IgD-negative memory B cell (primary cell): ENCODE measurements at regions not wholly inside any gene's neighbourhood (a gene's known extent, or its start where the extent isn't known, plus 50 kb on each side); places are given as distances from the start of the nearest gene placed in this dataset.

Experiments used
- H3K27ac Mint-ChIP-seq, 3 donors: one replicate each; pipeline ENCODE4 v1.8.0; 2020 to 2022; ENCODE audit warnings: mild to moderate bottlenecking in 3 of 3, mixed read lengths in 3 of 3, moderate library complexity in 1 of 3
- H3K27me3 Mint-ChIP-seq: one replicate; pipeline ENCODE4 v1.8.0; 2021; ENCODE audit warnings: mixed read lengths
- H3K36me3 Mint-ChIP-seq: one replicate; pipeline ENCODE4 v1.8.0; 2020; ENCODE audit warnings: mild to moderate bottlenecking, mixed read lengths
- H3K4me1 Mint-ChIP-seq, 3 donors: one replicate each; pipeline ENCODE4 v1.8.0; 2020 to 2022; ENCODE audit warnings: mixed read lengths in 3 of 3, mild to moderate bottlenecking in 1 of 3
- H3K4me3 Mint-ChIP-seq, 4 donors: one replicate each; pipeline ENCODE4 v1.8.0; 2020 to 2022; ENCODE audit warnings: mild to moderate bottlenecking in 4 of 4, mixed read lengths in 4 of 4, moderate library complexity in 3 of 4
- H3K9me3 Mint-ChIP-seq, 3 donors: one replicate each; pipeline ENCODE4 v1.8.0; 2020 to 2021; ENCODE audit warnings: mixed read lengths in 3 of 3, mild to moderate bottlenecking in 1 of 3

GRCh38 chr6:169866668-169867521 is 115.5 kb downstream of the ERMARD start:
- H3K4me3 Mint-ChIP-seq: no peak overlapping the region
- H3K27me3 Mint-ChIP-seq: peaks cover 2% of the 10 kb centered on the region
- no peaks in the 10 kb centered on the region for H3K36me3 Mint-ChIP-seq
- peaks cover 0 to 7% (median 2%) of the 10 kb centered on the region in 3 donors for H3K9me3 Mint-ChIP-seq
- peaks cover 0 to 8% (median 0%) of the 10 kb centered on the region in 3 donors for H3K4me1 Mint-ChIP-seq
- H3K27ac Mint-ChIP-seq: no peak overlapping the region

DNA sequence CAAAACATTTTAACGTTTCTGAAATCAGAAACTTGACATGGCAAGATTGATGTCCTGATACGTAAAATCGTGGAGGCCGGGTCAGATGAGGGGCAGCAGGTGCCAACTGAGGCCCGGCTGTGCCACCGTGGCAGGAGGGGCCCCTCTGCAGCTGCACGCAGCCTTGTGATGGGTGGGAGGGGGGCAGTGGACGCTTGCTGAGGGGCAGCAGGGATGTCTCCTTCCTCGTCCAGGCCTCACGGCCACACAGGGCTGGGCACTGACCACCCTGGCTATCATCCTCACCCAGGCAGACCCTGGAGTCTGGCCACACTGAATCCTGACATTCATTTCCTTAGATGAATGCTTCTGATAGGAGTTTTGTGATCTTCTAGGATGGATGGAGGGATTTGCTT is 114.7 kb downstream of the ERMARD start:
- Mint-ChIP-seq H3K36me3 (no peaks in the 10 kb centered on the region), H3K9me3 (peaks cover 0 to 7% (median 2%) of the 10 kb centered on the region in 3 donors), H3K27ac (no peak overlapping the region), H3K27me3 (peaks cover 2% of the 10 kb centered on the region), H3K4me3 (no peak overlapping the region), H3K4me1 (peaks cover 0 to 8% (median 0%) of the 10 kb centered on the region in 3 donors)

- H3K27me3 Mint-ChIP-seq: peaks cover 2% of the 10 kb centered on the region
- H3K4me3 Mint-ChIP-seq: no peak overlapping the region
- no peaks in the 10 kb centered on the region for H3K36me3 Mint-ChIP-seq
- H3K9me3 Mint-ChIP-seq: peaks cover 0 to 3% (median 0%) of the 10 kb centered on the region in 3 donors
- H3K27ac Mint-ChIP-seq: no peak overlapping the region
- peaks cover 0 to 8% (median 0%) of the 10 kb centered on the region in 3 donors for H3K4me1 Mint-ChIP-seq
These were observed 114.1 kb downstream of the ERMARD start for GRCh38 chr6:169865346-169866139.

DNA sequence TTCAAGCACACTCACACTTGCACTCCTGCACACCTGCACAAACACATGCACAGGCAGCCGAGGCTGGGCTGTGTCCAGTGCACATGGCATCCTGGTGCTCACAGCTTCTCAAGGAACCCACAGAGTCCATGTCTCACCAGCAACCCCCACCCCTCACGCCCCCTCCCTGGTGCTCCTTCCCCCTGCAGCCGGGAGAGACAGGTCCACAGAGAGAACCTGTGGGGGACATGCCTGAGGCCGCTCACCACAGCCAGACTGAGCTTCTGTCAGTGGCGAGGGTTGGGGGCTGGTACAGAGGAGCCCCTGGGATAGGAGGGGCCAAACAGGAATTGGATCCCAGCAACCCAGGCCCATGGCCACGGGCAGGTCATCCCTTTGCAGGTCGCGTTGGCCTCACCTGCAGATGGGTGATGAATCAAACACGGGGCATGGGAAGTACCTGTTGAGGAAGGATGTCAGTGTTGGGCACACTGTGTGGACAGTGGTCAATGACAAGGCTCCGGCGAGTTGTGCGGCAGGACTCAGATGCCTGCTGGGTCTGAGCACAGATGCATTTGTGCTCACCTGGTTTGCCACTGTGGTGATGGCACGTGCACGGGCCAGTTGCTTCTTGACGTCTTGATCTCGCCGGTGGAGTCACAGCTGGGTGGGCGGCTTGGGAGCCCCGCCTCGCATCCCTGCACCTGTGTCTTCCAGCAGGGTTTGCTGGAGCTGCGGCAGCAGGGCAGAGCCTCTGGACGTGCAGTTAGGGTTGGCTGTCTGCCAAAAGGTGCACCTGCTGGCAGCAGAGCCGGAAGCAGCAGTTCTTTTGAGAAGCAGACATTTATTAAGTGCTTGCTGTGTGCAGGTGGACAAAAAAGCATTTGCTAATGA is 113.0 kb downstream of the ERMARD start:
- Mint-ChIP-seq H3K27me3 (peaks cover 2% of the 10 kb centered on the region), H3K4me1 (peaks cover 0 to 8% (median 0%) of the 10 kb centered on the region in 3 donors), H3K27ac (no peak overlapping the region), H3K9me3 (peaks cover 0 to 3% (median 0%) of the 10 kb centered on the region in 3 donors), H3K36me3 (no peaks in the 10 kb centered on the region), H3K4me3 (no peak overlapping the region)

DNA sequence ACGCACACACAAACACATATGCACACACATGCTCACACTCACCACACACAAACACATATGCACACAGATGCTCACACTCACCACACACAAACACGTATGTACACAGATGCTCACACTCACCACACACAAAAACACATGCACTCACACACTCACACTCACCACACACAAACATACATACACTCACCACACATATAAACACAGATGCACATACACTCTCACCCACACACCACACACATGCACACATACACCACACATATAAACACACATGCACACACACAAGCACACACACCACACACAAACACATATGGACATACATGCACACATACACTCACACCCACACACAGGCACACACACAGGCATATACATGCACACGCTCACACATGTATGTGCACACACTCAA is 112.3 kb downstream of the ERMARD start:
- H3K27ac Mint-ChIP-seq: no peak overlapping the region

DNA sequence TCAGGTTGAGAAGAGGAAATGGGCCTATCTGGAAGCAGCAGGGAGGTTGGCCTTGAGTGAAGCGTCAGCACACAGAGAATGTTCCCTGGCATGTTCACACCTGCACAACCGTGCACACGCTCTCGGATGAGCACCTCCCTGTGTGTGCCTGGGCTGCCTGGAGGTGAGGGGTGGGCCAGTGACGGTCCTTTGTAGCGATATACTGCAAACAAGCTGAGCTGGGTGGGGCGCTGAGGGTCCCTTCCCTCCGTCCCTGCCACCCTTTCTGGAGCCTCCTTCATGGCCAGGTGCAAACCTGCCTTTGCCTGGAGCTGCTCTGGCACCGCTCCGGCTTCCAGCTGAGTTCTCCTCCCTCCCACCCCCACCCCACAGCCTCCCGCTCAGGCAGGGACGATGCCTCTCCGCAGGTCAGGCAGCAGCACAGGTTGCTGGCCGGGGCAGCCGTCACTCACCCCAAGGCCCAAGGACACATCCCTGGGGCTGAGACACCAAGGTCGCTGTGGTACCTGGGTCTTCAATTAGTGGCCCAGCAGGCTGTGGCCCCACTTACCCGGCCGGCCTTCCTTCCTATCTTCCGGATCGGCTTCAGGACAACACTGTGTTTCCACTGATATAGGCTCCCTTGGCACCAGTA is 111.6 kb downstream of the ERMARD start:
- peaks cover 0 to 8% (median 0%) of the 10 kb centered on the region in 3 donors for H3K4me1 Mint-ChIP-seq
- H3K27ac Mint-ChIP-seq: no peak overlapping the region
- H3K9me3 Mint-ChIP-seq: peaks cover 0 to 3% (median 0%) of the 10 kb centered on the region in 3 donors

More for the DNA sequence above, 112.3 kb downstream of the ERMARD start:
- Mint-ChIP-seq H3K9me3 (peaks cover 0 to 3% (median 0%) of the 10 kb centered on the region in 3 donors), H3K4me3 (no peak overlapping the region), H3K36me3 (no peaks in the 10 kb centered on the region), H3K27me3 (peaks cover 2% of the 10 kb centered on the region), H3K4me1 (peaks cover 0 to 8% (median 0%) of the 10 kb centered on the region in 3 donors)

DNA sequence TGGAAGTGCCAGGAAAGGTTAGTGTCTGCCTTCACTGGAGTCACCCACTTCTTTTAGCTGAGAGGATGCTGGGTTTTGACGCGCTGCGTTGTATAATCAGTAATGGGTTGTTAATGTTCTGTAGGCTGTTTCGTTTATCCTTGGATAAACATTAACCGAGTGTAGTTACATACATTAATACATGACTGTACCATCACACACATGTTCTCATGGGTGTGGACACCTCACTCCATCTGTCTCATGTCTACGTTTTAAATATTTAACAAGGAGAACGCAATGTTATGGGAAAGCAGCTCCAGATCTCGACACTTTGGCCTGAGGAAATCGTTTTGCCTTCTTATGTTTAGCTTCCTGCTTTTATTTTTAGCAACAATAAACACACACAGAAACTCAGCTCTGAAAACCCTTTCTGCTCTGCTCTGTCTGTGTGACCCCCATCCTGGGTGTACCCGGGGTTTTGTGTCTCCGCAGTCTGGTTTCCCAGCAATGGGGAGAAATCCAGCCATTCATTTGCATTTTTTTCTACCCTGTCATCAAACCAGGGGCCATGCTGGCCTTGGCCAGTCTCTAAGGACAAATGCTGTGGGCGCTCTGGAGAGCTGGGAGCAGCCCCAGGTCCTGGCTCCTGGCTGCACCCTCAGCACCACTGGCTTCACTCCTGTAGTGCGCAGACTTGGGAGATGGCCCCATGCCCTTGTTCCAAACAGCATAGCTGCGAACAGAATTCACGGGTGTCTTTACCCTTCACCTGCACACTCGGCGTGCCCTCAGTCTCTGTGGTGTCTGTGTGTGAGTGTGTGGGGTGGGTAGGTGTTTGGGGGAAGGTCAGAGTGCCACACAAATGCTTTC is 110.8 kb downstream of the ERMARD start:
- Mint-ChIP-seq H3K27ac (no peak overlapping the region), H3K4me1 (peaks cover 0 to 8% (median 0%) of the 10 kb centered on the region in 3 donors), H3K36me3 (no peaks in the 10 kb centered on the region), H3K4me3 (no peak overlapping the region), H3K9me3 (peaks cover 0 to 3% (median 0%) of the 10 kb centered on the region in 3 donors), H3K27me3 (peaks cover 2% of the 10 kb centered on the region)

More for the DNA sequence above, 111.6 kb downstream of the ERMARD start:
- H3K36me3 Mint-ChIP-seq: no peaks in the 10 kb centered on the region
- no peak overlapping the region for H3K4me3 Mint-ChIP-seq
- H3K27me3 Mint-ChIP-seq: peaks cover 2% of the 10 kb centered on the region

DNA sequence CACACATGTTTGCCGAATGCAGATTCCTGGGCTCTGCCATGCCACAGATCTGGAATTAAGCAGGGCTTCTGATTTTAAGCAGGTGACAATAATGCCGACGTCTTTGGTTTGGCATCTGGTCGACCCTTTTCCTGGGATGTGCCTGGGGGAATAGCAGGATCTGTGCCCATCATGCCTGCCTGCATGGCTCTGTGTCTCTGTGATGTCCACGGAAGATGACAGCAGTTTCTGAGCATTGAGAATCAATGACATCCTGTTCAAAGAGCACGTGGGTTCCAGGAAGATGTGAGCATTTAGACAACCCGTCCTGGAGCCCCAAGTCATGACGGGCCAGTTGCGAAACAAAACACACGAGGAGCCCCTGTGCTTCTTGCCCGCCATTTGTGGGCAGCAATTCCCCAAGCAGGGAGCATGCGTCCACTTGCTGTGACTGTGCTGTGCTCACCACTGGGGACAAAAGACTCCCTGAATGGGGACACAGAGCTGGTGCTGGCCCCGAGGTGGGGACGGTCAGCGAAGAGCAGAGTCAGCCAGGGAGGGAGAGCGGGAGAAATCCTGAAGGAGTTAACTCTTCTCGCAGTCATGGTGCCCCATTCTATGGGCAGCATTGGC is 110.1 kb downstream of the ERMARD start:
- no peaks in the 10 kb centered on the region for H3K36me3 Mint-ChIP-seq
- H3K4me1 Mint-ChIP-seq: peaks cover 0 to 8% (median 0%) of the 10 kb centered on the region in 3 donors
- H3K27ac Mint-ChIP-seq: no peak overlapping the region
- H3K9me3 Mint-ChIP-seq: peaks cover 0 to 3% (median 0%) of the 10 kb centered on the region in 3 donors
- no peak overlapping the region for H3K4me3 Mint-ChIP-seq
- H3K27me3 Mint-ChIP-seq: peaks cover 2% of the 10 kb centered on the region

- Mint-ChIP-seq H3K27me3 (peaks cover 2% of the 10 kb centered on the region), H3K4me1 (peaks cover 0 to 8% (median 0%) of the 10 kb centered on the region in 3 donors), H3K27ac (no peak overlapping the region), H3K36me3 (no peaks in the 10 kb centered on the region), H3K4me3 (no peak overlapping the region), H3K9me3 (peaks cover 0 to 3% (median 0%) of the 10 kb centered on the region in 3 donors)
These were observed 108.7 kb downstream of the ERMARD start for GRCh38 chr6:169859978-169860703.

GRCh38 chr6:169859401-169859977 is 108.1 kb downstream of the ERMARD start:
- Mint-ChIP-seq H3K4me3 (no peak overlapping the region), H3K4me1 (peaks cover 0 to 6% (median 0%) of the 10 kb centered on the region in 3 donors), H3K27me3 (no peaks in the 10 kb centered on the region), H3K36me3 (no peaks in the 10 kb centered on the region), H3K9me3 (peaks cover 0 to 3% (median 0%) of the 10 kb centered on the region in 3 donors), H3K27ac (no peak overlapping the region)

DNA sequence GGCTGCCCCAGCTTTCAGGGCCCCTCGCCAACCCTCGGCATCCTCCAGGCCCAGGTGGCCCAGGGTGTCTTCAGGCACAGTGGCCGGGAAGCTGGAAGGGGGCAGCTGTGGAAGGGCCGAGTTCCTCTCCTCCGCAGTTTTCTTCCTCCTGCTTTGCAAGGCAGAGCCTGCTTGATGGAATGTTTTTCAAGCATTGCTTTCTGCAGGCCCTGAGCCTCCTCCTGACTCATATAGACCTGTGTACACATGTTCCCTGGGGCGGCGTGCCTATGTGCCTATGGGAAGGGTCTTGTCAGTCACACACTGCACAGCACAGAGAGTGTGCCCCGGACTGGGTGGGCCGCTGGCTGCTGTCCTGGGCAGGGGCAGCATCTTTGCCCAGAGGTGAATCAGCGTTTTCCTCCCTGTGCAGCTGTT is 107.5 kb downstream of the ERMARD start:
- H3K9me3 Mint-ChIP-seq: peaks cover 0 to 3% (median 0%) of the 10 kb centered on the region in 3 donors
- peaks cover 0 to 6% (median 0%) of the 10 kb centered on the region in 3 donors for H3K4me1 Mint-ChIP-seq
- H3K27me3 Mint-ChIP-seq: no peaks in the 10 kb centered on the region
- no peaks in the 10 kb centered on the region for H3K36me3 Mint-ChIP-seq
- no peak overlapping the region for H3K27ac Mint-ChIP-seq
- no peak overlapping the region for H3K4me3 Mint-ChIP-seq

DNA sequence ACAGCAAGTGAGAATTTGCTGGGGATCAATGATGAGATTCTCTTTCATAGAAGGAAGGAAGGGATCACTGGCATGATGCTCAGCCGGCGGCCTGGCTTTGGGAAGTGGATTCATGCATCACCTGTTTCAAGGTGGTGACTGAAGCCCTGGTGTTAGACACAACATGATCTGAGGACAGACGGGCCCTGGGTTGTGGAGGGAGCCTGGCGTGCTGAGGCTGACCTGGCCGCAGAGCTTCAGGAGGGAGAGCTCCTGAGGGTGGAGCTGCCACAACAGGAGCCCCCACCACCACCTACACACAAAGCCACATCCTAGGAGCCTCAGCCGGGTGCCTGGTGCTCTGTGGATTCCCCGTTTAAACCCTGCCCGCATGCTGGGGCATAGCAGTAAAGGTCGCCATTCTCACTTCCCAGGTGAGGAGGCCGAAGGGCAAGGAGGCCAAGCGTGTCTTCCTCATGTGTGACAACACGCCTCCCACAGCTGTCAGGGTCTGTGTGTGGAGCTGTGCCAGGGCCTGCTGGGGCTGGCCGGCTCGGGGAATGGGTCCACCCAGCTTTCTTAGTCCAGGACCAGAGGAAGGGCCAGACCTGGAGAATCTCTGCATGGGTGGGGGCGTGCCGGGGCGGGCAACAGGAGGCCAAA is 107.0 kb downstream of the ERMARD start:
- Mint-ChIP-seq H3K27ac (no peak overlapping the region), H3K4me1 (peaks cover 0 to 3% (median 0%) of the 10 kb centered on the region in 3 donors), H3K36me3 (no peaks in the 10 kb centered on the region), H3K27me3 (no peaks in the 10 kb centered on the region), H3K4me3 (no peak overlapping the region), H3K9me3 (no peaks in the 10 kb centered on the region)
